Tongue (tissue), 1 donor: ENCODE measurements at regions not wholly inside any gene's neighbourhood (a gene's known extent, or its start where the extent isn't known, plus 50 kb on each side); places are given as distances from the start of the nearest gene placed in this dataset.
"Not testable (repeated sequence)": the region's sequence is repeated elsewhere in the genome, so short reads cannot be mapped to it uniquely, and the experiment has no call there.

Experiments used
- DNase-seq: peaks from one replicate; pipeline ENCODE4 v3.0.0-alpha.2; 2015

GRCh38 chr14:43855556-43855955 is 651.5 kb downstream of the FSCB start:
- DNase-seq, result peak; percentile 66

GRCh38 chr14:43853541-43853940 is 653.5 kb downstream of the FSCB start:
- DNase-seq, result peak; percentile 16

- no peak for DNase-seq
Observed at GRCh38 chr14:43803076-43803689, 703.9 kb downstream of the FSCB start.

- DNase-seq, result peak; percentile 26
Observed at GRCh38 chr14:43795600-43796228, 711.4 kb downstream of the FSCB start.

DNA sequence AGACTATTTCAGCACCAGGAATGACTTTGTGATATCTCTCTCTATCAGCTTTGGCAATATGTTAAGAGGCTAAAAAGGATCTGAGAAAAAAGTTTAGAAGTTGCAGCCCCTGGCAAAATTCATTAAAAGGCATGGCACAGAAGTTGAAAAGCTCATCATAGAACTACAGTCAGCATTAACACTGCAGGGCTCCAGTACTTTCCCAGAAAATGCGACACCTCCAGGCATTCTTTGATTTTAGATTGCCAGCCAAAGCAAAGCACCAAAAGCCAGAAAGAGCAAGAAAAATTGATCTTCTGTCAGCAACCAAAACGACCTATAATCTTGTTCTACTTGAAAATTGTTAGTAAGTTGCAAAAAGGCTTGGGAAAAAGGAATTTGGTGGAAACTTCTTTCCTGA is 713.5 kb downstream of the FSCB start:
- DNase-seq, result no peak

GRCh38 chr14:43792980-43793379 is 714.1 kb downstream of the FSCB start:
- DNase-seq, result no peak

GRCh38 chr14:43790681-43791080 is 716.4 kb downstream of the FSCB start:
- DNase-seq, result no peak

DNA sequence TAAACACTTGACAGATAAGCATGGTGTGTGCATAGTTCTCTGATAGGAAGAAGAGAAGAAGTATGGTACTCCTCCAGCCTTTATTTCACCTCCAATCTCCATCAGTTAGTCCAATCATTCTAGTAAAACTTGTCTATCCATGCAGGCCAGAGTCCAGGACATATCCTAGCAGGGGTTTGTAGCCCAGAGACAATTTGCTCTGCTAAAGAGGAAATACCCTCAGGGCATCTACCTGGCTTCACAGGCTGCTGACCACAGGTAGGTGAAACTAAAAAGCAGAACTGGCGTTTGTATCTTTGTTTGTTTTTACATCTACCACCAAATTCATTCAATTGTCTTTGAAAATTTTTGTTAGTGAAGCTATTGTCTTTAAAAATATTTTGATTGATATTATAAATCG is 717.6 kb downstream of the FSCB start:
- no peak for DNase-seq

DNA sequence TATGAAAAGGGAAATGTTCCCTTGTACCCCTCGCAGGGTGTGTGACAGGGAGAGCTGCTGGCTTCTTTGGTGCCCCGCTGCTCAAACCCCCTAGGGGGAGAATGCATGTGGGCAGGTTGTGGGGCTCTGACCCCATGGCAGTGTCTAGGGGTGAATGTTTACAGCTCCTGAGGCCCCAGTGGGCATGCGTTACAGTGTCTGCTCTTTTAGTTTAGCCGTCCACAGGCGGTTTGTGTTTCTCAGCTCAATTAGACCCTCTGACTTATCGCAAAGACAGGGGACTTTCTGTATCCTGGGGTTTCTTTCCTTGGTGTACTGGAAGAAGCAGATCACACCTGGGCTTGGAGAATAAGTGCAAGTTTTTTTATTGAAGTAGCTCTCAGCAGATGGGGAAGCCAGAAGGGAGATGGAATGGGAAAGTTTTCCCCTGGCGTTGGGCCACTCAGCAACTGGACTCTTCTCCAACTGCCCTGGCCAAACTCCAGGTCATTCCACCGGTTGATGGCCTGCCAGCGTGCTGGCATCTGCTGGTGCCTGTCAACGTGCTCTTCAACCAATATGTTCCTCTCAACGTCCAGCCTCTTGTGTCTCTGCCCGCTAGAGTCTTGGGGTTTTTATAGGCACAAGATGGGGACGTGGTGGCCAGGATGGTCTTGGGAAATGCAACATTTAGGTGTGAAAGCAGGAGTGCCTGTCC is 720.9 kb downstream of the FSCB start:
- peak; percentile 33 for DNase-seq

GRCh38 chr14:43784432-43784831 is 722.7 kb downstream of the FSCB start:
- DNase-seq, result not testable (repeated sequence)

GRCh38 chr14:43778937-43779639 is 728.0 kb downstream of the FSCB start:
- no peak for DNase-seq

GRCh38 chr14:43778570-43778936 is 728.5 kb downstream of the FSCB start:
- DNase-seq, result peak; percentile 35

DNA sequence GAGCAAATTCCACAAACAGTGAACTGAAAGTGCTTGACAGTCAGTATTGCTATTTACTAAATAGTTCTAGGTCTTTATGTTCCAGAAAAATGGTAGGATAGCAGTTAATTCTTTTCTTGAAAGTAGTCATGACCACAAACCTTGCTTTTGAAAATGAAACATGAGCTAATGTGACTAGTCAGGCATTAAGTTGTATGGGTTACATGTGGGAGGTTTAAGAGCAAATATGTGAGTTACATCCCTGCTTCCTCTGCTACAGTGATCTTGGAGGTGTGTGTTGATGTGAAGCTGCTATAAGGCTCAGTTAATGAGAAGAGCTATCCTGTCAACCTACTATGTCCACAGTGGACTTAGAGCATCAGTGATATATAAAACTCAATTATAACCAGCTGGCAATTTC is 741.6 kb downstream of the FSCB start:
- DNase-seq, result no peak

DNA sequence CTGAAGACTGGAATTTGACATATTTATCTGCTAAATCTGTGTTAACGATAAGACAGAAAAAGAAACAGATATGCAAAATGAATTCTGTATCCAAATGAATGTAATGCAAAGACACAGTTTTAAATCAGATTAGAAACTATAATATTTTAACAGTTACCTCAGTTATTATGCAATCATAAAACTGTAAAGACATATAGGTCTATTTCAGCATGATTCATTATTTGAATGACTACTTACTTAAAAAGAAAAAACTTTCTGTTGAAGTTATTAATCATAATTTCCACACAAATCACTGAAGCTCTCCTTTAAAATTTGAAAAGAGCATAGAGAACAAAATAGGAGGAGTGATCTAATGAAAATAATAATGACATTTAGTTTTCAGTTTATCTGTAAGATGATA is 742.6 kb downstream of the FSCB start:
- no peak for DNase-seq

GRCh38 chr14:43755707-43756106 is 751.4 kb downstream of the FSCB start:
- no peak for DNase-seq

GRCh38 chr14:43754838-43755237 is 752.2 kb downstream of the FSCB start:
- no peak for DNase-seq

DNA sequence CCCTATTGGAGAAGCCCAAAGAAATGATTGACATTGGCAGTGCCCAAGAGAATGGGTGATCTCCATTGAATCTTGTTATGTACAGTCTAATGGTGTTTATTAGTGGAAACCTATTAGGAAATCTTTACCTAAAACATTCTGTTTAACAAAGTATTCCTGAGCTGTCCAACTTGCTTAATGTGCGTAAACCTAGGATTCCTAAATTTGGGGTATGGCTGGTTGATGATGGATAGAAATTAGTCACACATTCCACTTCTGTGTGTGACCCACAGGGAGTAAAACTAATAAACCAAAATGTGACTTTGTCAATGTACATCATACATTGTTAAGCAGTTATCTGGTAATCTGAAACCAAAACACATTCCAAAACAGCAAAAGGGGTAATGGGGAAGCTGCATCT is 761.3 kb downstream of the FSCB start:
- DNase-seq, result no peak

DNA sequence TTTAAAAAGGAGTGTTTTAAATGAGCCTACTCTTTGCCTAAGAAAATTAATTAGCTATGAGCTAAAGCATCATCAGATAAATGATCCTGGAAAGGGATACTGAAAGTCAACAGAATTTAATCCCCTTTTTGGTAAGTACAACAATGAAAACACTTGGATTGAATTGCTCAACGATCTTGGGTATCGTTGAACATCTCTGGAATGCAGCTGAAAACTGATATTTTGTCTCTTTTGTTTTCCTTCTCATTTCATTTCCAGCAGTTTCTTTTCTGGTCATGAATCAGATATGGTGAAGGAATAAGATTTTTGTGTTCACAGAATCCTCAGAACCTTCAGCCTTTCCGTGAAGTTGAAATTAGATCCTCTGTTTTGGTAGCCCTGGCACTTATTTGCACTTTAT is 771.2 kb downstream of the FSCB start:
- DNase-seq, result no peak

- DNase-seq, result no peak
Observed at GRCh38 chr14:43729143-43729542, 777.9 kb downstream of the FSCB start.

DNA sequence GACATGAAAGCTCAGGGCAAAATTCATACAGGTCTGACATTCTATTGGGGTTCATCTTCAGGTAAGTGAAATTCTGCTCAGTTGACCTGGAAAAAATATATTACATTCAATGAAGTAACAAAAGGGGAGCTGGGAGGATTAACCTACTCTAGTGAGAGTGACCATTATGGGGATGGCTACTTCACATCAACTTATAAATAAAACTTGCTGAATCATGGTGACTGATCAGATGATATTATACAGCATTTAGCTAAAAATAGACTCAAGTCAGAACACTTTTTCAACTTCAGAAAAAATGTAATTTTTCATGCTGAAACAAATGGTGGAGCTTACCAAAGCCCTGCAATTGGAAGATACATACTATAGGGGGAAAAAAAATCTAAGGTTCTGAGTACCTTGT is 800.2 kb downstream of the FSCB start:
- no peak for DNase-seq

DNA sequence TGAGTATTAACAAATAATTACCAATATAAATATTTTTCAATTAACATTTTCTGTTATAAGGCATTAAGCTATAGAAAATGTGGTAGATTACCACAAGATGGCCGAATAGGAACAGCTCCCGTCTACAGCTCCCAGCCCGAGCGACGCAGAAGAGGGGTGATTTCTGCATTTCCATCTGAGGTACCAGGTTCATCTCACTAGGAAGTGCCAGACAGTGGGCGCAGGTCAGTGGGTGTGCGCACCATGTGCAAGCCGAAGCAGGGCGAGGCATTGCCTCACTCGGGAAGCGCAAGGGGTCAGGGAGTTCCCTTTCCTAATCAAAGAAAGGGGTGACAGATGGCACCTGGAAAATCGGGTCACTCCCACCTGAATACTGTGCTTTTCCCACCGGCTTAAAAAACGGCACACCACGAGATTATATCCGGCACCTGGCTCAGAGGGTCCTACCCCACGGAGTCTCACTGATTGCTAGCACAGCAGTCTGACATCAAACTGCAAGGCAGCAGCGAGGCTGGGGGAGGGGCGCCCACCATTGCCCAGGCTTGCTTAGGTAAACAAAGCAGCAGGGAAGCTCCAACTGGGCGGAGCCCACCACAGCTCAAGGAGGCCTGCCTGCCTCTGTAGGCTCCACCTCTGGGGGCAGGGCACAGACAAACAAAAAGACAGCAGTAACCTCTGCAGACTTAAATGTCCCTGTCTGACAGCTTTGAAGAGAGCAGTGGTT is 808.4 kb downstream of the FSCB start:
- DNase-seq, result not testable (repeated sequence)

DNA sequence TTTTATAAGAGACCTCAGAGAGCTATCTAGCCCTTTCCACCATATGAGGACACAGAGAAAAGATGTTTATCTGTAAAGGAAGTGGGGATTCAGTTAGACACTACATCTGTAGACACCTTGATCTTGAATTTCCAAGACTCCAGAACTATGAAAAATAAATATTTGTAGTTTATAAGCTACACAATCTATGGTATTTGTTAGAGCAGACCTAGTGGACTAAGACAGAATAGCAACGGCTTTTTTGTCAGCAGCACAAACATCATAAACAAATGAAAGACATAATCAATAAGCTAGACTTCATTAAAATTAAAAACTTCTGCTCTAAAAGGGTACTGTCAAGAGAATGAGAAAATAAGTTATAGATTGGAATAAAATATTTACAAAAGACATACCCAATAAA is 810.1 kb downstream of the FSCB start:
- DNase-seq, result no peak

GRCh38 chr14:43692706-43693105 is 814.4 kb downstream of the FSCB start:
- no peak for DNase-seq
